Type B pancreatic cell (in vitro differentiated cells): ENCODE measurements at regions not wholly inside any gene's neighbourhood (a gene's known extent, or its start where the extent isn't known, plus 50 kb on each side); places are given as distances from the start of the nearest gene placed in this dataset.

Source experiments
- DNase-seq: peaks from one replicate; pipeline ENCODE4 v3.0.0; 2021; ENCODE audit warnings: mixed read lengths; ENCODE audit not compliant: unreplicated experiment; ENCODE audit errors: extremely low spot score
- H3K27ac Mint-ChIP-seq: 2 replicates; pipeline ENCODE4 v1.8.0; 2021; ENCODE audit warnings: mild to moderate bottlenecking, mixed read lengths
- H3K27me3 Mint-ChIP-seq: 2 replicates; pipeline ENCODE4 v1.8.0; 2021; ENCODE audit warnings: mixed read lengths
- H3K36me3 Mint-ChIP-seq: 2 replicates; pipeline ENCODE4 v1.8.0; 2021; ENCODE audit warnings: mixed read lengths
- H3K4me1 Mint-ChIP-seq: one replicate; pipeline ENCODE4 v1.8.0; 2021; ENCODE audit warnings: mixed read lengths; ENCODE audit not compliant: unreplicated experiment
- H3K4me3 Mint-ChIP-seq: 2 replicates; pipeline ENCODE4 v1.8.0; 2021; ENCODE audit warnings: mild to moderate bottlenecking, mixed read lengths
- H3K9me3 Mint-ChIP-seq: 2 replicates; pipeline ENCODE4 v1.8.0; 2021; ENCODE audit warnings: mixed read lengths
- CTCF ChIP-seq: fragments of 200-600 bp; sonication (generic); conservative IDR thresholded peaks from 2 replicates; pipeline ENCODE4 v1.5.0; 2021; ENCODE audit warnings: antibody characterized with exemption, mild to moderate bottlenecking

GRCh38 chr22:47232753-47233152, 470.3 kb downstream of the TBC1D22A start:
- Mint-ChIP-seq H3K36me3 (no peaks in the 10 kb centered on the region), H3K4me1 (no peaks in the 10 kb centered on the region), H3K9me3 (peaks cover 5% of the 10 kb centered on the region), H3K27me3 (no peaks in the 10 kb centered on the region), H3K27ac (no peak overlapping the region), H3K4me3 (no peak overlapping the region)
- no peak for DNase-seq
- TF ChIP-seq CTCF, result no peak

GRCh38 chr22:47232197-47232596, 469.7 kb downstream of the TBC1D22A start:
- H3K4me1 Mint-ChIP-seq, result no peaks in the 10 kb centered on the region
- no peak overlapping the region for H3K4me3 Mint-ChIP-seq
- H3K27ac Mint-ChIP-seq, result no peak overlapping the region
- H3K9me3 Mint-ChIP-seq, result peaks cover 5% of the 10 kb centered on the region
- DNase-seq, result no peak
- TF ChIP-seq CTCF, result no peak
- no peaks in the 10 kb centered on the region for H3K27me3 Mint-ChIP-seq
- no peaks in the 10 kb centered on the region for H3K36me3 Mint-ChIP-seq

- no peak overlapping the region for H3K27ac Mint-ChIP-seq
- no peaks in the 10 kb centered on the region for H3K36me3 Mint-ChIP-seq
- no peaks in the 10 kb centered on the region for H3K4me1 Mint-ChIP-seq
- no peak for TF ChIP-seq CTCF
- H3K27me3 Mint-ChIP-seq, result no peaks in the 10 kb centered on the region
- no peak for DNase-seq
- no peak overlapping the region for H3K4me3 Mint-ChIP-seq
- H3K9me3 Mint-ChIP-seq, result peaks cover 5% of the 10 kb centered on the region
These were observed 469.3 kb downstream of the TBC1D22A start for GRCh38 chr22:47231759-47232158.

GRCh38 chr22:47230741-47231140, 468.3 kb downstream of the TBC1D22A start:
- Mint-ChIP-seq H3K9me3 (peaks cover 5% of the 10 kb centered on the region), H3K4me3 (no peak overlapping the region), H3K27ac (no peak overlapping the region), H3K4me1 (no peaks in the 10 kb centered on the region), H3K27me3 (no peaks in the 10 kb centered on the region), H3K36me3 (no peaks in the 10 kb centered on the region)
- TF ChIP-seq CTCF, result no peak
- DNase-seq, result no peak

GRCh38 chr22:47230251-47230650, 467.8 kb downstream of the TBC1D22A start:
- no peak for DNase-seq
- Mint-ChIP-seq H3K27ac (no peak overlapping the region), H3K36me3 (no peaks in the 10 kb centered on the region), H3K27me3 (no peaks in the 10 kb centered on the region), H3K4me3 (no peak overlapping the region), H3K4me1 (no peaks in the 10 kb centered on the region), H3K9me3 (peaks cover 5% of the 10 kb centered on the region)
- TF ChIP-seq CTCF, result no peak

- no peak for TF ChIP-seq CTCF
- no peak overlapping the region for H3K27ac Mint-ChIP-seq
- no peak for DNase-seq
- no peaks in the 10 kb centered on the region for H3K36me3 Mint-ChIP-seq
- peaks cover 5% of the 10 kb centered on the region for H3K9me3 Mint-ChIP-seq
- H3K4me1 Mint-ChIP-seq, result no peaks in the 10 kb centered on the region
- H3K4me3 Mint-ChIP-seq, result no peak overlapping the region
- H3K27me3 Mint-ChIP-seq, result no peaks in the 10 kb centered on the region
These were observed 466.3 kb downstream of the TBC1D22A start for GRCh38 chr22:47228767-47229166.
